GM12891 (cell line): ENCODE measurements at regions not wholly inside any gene's neighbourhood (a gene's known extent, or its start where the extent isn't known, plus 50 kb on each side); places are given as distances from the start of the nearest gene placed in this dataset.

Source experiments
- POLR2A ChIP-seq: IDR thresholded peaks from 2 replicates; pipeline ENCODE4 v1.6.1; 2011; ENCODE audit warnings: low read depth, low read length, control low read depth
- POLR2AphosphoS5 ChIP-seq: IDR thresholded peaks from 2 replicates; pipeline ENCODE4 v1.6.1; 2011; ENCODE audit warnings: low read depth, low read length, control low read depth
- POU2F2 ChIP-seq: IDR thresholded peaks from 2 replicates; pipeline ENCODE4 v1.6.1; 2011; ENCODE audit warnings: low read depth, mild to moderate bottlenecking, control low read depth, low read length, moderate library complexity
- TAF1 ChIP-seq: IDR thresholded peaks from 2 replicates; pipeline ENCODE4 v1.6.1; 2011; ENCODE audit warnings: low read depth, low read length, control low read depth

GRCh38 chr4:104393655-104394324 lies 100.9 kb downstream of the CXXC4 start:
- TF ChIP-seq POLR2AphosphoS5 (no peak), POLR2A (no peak), TAF1 (no peak), POU2F2 (no peak)
